GM21515 (cell line): ENCODE measurements at regions not wholly inside any gene's neighbourhood (a gene's known extent, or its start where the extent isn't known, plus 50 kb on each side); places are given as distances from the start of the nearest gene placed in this dataset.

Source experiments
- ATAC-seq: cut with Tn5 transposase; IDR thresholded peaks from one replicate; pipeline ENCODE4 v1.9.1; 2021; ENCODE audit not compliant: unreplicated experiment

- no peak for ATAC-seq
These were observed 137.1 kb upstream of the GAS1 start for GRCh38 chr9:87084407-87084806.

DNA sequence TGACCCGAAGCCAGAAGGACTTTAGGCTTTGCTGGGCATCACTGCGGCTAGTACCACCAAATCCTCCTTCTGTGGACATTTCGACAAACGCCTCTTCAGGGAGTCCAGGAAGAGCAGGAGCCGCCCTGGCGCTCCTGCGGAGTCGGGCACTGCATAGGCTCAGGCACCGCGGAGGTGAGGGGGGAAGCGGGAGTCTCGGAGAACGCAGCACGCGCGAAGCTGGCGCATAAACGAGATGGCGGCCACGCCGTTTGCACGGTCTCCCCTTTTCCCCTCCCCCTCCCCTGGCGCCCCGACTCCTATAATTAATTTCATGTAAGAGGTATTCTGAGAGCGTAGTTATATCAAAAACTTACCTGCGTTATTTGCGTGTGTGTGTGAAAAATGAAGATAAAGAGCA lies 137.8 kb upstream of the GAS1 start:
- ATAC-seq: no peak

GRCh38 chr9:87085521-87085920 lies 138.2 kb upstream of the GAS1 start:
- ATAC-seq: no peak

DNA sequence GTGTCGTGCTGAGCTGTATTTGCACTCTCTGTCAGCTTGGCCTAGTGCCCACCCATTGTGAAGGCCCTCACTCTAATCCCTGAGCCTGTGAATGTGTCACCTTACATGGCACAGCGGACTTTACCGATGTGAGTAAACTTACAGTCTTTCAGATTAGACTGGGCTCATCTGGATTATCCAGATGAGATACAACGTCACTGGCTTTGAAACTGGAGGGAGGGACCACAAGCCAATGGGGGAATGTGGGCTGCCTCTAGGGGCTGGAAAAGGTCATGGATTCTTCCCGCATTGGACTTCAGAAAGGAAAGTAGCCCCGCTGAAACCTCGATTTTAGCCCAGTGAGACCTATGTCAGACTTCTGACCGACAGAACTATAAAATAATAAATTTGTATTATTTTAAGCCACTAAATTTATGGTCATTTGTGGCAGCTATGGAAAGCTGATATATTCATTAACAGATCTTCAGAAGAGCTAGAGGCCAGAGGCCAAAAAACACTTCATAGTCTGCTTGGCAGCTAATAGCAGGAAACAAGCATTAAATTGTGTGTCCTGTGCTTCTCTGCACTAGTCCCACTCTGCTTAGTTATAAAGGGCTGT lies 139.0 kb upstream of the GAS1 start:
- ATAC-seq: no peak

DNA sequence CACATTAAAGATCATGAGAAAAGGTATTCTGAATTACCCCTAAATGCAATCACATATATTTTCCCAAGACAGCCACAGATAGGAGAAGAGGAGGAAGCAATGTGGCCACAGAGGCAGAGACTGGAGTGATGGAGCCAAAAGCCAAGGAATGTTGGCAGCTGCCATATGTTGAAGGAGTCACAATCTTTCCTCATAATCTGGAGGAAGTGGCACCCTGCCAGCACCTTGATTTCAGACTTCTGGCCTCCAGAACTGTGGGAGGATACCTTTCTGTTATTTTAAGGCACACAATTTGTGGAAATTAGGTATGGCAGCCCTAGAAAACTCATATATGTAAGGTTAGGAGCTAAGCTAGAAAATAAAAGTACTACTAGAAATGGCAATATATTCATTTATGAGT lies 139.9 kb upstream of the GAS1 start:
- no peak for ATAC-seq

GRCh38 chr9:87088192-87088591 lies 140.9 kb upstream of the GAS1 start:
- ATAC-seq: no peak

- ATAC-seq: no peak
These were observed 141.5 kb upstream of the GAS1 start for GRCh38 chr9:87088621-87089365.

DNA sequence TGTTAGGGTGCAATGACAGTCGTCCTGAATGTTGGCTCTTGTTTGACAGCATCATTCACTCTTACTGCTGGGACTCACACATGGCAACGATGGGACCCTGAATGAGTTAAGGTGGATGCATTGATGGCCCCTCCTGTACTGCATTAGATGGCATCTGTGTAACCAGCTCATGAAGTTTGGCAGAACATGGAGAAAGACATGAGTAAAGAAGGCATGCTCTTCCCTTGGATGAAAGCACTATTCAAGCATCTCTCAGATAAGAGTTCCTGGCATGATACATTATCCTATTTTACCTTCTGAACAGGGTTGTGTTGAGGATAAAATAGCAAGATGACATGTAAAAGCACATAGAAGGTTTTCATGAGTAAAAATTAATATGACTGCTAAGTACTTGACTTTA lies 142.2 kb upstream of the GAS1 start:
- no peak for ATAC-seq

DNA sequence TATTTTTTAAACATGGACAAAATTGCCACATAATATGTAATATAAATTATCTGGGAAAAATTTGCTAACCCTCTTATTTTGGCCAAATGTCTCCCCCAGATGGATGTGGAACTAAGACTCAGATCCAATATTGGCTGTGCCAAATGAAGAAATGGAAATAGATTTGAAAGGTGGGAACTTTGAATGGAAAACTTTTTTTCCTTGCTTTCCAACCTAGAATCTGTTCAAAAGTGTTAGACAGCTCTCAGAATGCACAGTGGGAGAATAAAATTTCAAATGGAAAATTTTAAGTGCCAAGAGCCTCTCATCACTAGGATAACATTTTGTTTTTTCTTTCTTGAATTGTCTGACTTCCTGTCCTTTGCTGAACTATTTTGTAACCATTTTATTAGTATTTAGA lies 142.6 kb upstream of the GAS1 start:
- no peak for ATAC-seq

DNA sequence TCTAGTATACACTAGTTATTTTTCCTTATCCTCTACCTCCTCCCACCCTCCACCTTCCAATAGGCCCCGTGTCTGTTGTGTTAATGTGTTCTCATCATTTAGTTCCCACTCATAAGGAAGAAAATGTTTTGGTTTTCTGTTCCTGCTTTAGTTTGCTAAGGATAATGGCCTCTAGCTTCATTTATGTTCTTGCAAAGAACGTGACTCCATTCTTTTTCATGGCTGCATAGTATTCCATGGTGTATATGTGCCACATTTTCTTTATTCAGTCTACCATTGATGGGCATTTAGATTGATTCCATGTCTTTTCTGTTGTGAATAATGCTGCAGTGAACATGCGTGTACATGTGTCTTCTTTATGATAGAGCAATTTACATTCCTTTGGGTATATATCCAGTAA lies 146.5 kb upstream of the GAS1 start:
- no peak for ATAC-seq

GRCh38 chr9:87095951-87096350 lies 148.6 kb upstream of the GAS1 start:
- no peak for ATAC-seq

DNA sequence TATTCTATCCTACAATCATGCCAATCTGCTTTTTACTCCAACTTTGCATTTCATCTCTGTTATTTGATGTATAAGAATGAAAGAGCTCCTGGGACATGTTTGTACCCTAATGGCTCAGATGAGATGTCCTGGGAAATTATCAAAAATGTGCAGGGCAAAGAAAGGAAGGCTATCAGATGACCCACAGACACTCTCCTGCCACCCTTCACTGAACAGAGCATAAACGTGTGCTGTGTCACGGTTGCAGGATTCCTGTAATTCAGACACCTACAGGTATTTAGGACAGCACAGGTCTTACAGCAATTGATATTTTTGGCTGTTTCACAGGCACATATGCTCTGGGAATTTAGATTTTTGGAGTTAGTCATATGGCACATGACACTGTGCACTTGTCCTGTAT lies 149.2 kb upstream of the GAS1 start:
- ATAC-seq: no peak

- no peak for ATAC-seq
These were observed 149.9 kb upstream of the GAS1 start for GRCh38 chr9:87097238-87097637.

DNA sequence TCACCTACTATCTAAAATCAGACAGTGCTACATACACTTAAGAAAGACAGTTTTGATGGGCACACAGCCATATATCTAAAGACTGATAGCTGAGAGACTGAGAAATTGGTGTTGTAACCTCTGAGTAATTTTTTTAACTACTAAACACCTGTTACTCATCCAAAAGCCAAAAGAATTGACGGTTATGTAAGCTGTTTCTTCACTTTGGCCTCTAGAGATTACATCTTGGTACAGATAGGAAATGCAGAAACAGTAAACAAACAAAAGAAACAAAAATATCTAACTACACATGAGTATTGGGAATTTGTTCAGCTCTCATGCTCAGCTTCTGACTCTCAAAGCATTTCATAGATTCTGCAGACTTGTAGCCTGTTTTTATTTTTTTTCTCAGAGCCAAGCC lies 152.1 kb upstream of the GAS1 start:
- no peak for ATAC-seq

DNA sequence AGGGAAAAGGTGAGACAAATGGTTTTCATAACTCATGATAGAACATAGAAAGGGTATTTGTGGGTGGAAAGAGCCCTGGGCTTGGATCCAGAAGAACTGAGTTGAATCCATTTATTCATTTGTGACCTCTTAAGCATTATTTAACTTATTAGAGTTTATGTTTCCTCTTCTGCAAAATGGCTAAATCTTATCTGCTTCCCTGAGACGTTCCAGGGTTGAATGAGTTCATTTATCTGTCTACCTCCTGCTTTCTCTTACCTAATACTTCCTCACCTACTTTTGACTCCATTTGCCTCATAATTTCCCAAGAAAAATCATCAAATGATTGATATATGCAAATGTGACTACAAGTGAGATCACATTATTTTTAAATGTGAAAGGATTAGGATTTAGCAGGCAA lies 152.7 kb upstream of the GAS1 start:
- ATAC-seq: no peak

DNA sequence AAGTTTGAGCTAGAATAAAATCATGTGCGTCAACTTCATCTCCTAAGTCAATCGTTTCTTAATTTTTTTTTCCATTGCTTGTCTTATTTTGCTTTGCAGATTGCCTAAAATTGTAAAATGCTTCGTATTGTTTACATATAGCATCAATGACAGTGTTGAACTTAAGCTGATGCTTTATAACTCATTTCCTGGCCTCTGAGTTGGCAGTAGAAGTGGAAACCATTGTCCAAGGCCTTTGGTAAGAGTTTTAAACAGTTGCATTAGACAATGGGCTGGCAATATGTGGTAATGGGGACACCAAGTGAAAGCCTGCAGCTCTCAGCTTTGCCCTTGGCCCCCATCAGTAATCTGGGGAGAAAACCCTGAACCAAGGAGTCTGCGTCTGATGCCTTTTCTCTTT lies 154.8 kb upstream of the GAS1 start:
- ATAC-seq: no peak

DNA sequence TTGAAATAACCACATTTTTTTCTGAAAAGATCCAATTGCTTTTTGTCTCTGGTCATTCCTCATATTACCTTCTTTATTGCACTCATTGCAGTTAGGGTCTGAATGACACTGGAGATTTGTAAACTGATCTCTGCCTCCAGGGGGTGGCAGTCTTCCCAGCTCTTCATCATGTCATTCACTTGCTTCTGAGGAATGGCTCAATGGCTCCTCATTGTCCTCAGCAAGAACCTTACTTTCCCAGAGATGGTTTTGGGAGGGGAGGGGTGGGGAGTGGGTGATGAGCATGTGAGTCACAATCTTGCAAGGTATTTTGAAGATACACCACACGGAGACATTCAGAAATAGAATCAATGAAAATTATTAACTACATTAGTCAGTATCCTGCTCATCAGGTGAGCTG lies 159.8 kb upstream of the GAS1 start:
- ATAC-seq: no peak

GRCh38 chr9:87108661-87109060 lies 161.4 kb upstream of the GAS1 start:
- ATAC-seq: no peak

DNA sequence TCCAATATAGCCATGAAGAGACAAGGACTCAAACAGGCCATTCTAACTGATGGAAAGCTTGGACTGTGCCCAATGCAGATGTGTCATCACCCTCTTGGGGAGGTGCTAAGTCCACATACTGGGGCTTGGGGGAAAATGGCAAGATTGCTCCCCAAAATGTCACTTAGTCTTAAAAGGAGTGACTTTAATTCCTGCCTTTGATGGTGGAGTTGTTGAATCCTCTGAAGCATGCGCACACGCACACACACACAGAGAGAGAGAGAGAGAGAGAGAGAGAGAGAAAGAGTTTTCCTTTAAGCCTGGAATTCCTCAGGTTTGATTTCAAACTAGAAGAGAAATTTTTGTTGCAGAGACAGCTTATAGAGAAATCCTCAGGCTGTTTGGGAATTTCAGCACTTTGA lies 161.9 kb upstream of the GAS1 start:
- no peak for ATAC-seq

DNA sequence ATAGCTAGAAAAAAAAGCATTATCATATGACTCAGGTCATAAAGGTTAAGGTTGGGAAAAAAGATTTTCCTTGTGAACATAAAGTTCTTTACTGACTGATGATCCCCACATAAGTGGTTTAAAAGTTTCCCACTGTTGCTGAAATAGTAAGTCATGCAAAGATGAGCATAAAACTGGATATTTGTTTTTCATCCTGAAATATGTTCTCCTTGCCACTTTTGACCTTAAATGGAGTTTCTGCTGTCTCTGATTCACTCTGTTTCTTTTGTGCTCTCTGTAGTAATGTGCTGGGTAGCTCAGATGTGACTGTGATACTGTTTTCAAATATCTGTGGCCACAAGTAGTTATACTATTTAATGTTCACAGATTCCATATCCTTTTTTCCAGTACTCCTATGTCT lies 162.5 kb upstream of the GAS1 start:
- ATAC-seq: no peak

GRCh38 chr9:87111010-87111409 lies 163.7 kb upstream of the GAS1 start:
- no peak for ATAC-seq

GRCh38 chr9:87112656-87113055 lies 165.3 kb upstream of the GAS1 start:
- ATAC-seq: no peak

DNA sequence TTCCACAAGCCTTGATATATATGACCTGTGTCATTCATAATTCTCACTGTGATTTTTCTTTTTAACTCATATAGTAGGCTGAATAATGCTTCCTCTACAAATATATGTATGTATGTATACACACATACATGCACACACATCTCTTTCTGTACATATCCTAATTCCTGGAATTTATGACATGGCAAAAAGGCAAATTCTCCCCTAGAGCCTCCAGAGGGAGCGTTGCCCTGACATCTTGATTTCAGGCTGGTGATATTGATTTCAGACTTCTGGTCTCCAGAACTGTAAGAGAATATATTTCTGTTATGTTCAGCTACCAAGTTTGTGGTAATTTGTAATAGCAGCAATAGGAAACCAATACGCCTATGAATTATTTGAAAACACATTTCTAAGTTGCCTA lies 166.6 kb upstream of the GAS1 start:
- ATAC-seq: no peak
